T-helper 17 cell (primary cell): ENCODE measurements at regions not wholly inside any gene's neighbourhood (a gene's known extent, or its start where the extent isn't known, plus 50 kb on each side); places are given as distances from the start of the nearest gene placed in this dataset.
"Not testable (repeated sequence)": the region's sequence is repeated elsewhere in the genome, so short reads cannot be mapped to it uniquely, and the experiment has no call there.

Experiments used
- ATAC-seq: fragments of 150-1000 bp; cut with Tn5 transposase; 2 replicates; pipeline ENCODE4 v1.10.0; 2021; ENCODE audit warnings: mild to moderate bottlenecking, moderate library complexity
- DNase-seq, 3 donors: peaks; one replicate each; pipeline versions ENCODE4 v3.0.0 to v3.0.0-alpha.2; 2020 to 2021
- H3K9me3 ChIP-seq: one replicate; pipeline ENCODE4 v1.7.0; 2013; ENCODE audit warnings: low read length, mild to moderate bottlenecking; ENCODE audit not compliant: control insufficient read depth, poor library complexity, severe bottlenecking
- H3K27ac Mint-ChIP-seq: one replicate; pipeline ENCODE4 v1.8.0; 2022; ENCODE audit warnings: mild to moderate bottlenecking, moderate library complexity, mixed read lengths
- H3K27me3 Mint-ChIP-seq: one replicate; pipeline ENCODE4 v1.8.0; 2022; ENCODE audit warnings: mixed read lengths
- H3K36me3 Mint-ChIP-seq: one replicate; pipeline ENCODE4 v1.8.0; 2022; ENCODE audit warnings: low read depth, mixed read lengths
- H3K4me1 Mint-ChIP-seq: one replicate; pipeline ENCODE4 v1.8.0; 2022; ENCODE audit warnings: mild to moderate bottlenecking, mixed read lengths
- H3K4me3 Mint-ChIP-seq: one replicate; pipeline ENCODE4 v1.8.0; 2022; ENCODE audit warnings: mild to moderate bottlenecking, moderate library complexity, mixed read lengths

DNA sequence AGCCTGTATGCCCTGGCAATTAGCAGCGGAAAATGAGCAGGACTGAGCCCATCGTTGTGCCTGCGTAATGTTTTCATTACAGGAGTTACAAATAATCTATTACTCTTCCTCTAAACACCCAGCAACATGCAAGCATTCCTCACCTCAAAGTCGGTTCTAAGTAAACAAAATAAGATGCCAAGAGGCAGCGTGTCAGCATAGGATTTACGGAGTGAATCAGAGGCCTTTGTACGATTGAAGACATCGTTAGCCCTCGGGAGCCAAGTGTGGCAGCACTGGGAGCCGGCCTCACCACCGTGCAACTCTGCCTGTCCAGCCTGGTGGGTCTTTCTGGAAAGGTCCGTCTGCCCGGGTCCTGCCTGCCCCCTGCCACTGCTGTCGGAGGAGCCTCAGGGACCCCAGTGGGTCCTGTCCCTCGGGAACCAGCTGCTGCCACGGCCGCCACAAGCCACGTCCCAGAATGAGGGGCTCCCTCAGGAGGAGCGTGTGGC lies 80.1 kb upstream of the CTDP1 start:
- H3K4me1 Mint-ChIP-seq: peaks cover 5% of the 10 kb centered on the region
- no peaks in the 10 kb centered on the region for H3K9me3 ChIP-seq
- H3K36me3 Mint-ChIP-seq: no peaks in the 10 kb centered on the region
- no peak overlapping the region for H3K4me3 Mint-ChIP-seq
- ATAC-seq (no peak), DNase-seq (no peak)
- no peak overlapping the region for H3K27ac Mint-ChIP-seq
- peaks cover 36% of the 10 kb centered on the region for H3K27me3 Mint-ChIP-seq

DNA sequence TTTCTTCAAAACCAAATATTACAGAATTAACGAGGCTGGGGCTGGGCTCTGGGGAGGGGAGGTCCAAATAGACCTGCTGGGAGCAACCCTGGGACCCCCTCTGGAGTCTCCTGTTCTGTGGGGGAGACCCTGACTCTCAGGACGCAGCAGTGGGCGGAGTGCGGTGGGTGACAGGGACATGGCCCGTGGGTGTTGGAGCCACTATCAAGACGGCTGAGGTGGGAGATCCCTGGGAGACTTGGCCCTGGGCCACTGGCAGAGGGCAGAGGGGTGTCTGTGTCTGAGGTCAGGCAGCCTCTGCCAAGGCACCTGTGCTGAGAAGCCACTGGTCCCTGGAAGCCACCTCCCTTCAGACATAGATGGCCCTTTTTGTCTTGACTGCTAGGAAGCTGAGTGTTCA lies 79.5 kb upstream of the CTDP1 start:
- no peak for ATAC-seq
- no peak for DNase-seq
- H3K4me3 Mint-ChIP-seq: no peak overlapping the region
- peaks cover 5% of the 10 kb centered on the region for H3K4me1 Mint-ChIP-seq
- no peaks in the 10 kb centered on the region for H3K36me3 Mint-ChIP-seq
- no peak overlapping the region for H3K27ac Mint-ChIP-seq
- peaks cover 33% of the 10 kb centered on the region for H3K27me3 Mint-ChIP-seq
- H3K9me3 ChIP-seq: no peaks in the 10 kb centered on the region

DNA sequence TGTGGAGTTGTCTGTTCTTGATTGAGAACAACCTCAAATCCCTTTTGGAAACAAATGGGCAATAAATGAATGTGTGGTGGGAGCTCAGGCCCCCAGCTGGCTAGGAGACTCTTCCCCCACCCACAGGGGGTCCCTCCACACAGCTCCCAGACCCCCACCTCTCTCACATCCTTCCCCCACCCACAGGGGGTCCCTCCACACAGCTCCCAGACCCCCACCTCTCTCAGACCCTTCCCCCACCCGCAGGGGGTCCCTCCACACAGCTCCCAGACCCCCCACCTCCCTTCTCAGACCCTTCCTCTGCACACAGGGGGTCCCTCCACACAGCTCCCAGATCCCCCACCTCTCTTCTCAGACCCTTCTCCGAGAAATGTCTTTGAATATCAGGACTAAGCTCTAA lies 79.0 kb upstream of the CTDP1 start:
- ATAC-seq (no peak), DNase-seq (no peak)
- Mint-ChIP-seq H3K4me3 (no peak overlapping the region), H3K36me3 (no peaks in the 10 kb centered on the region), H3K27ac (peak overlapping the region; percentile 43), H3K27me3 (peaks cover 29% of the 10 kb centered on the region), H3K4me1 (peaks cover 5% of the 10 kb centered on the region)
- H3K9me3 ChIP-seq: no peaks in the 10 kb centered on the region

DNA sequence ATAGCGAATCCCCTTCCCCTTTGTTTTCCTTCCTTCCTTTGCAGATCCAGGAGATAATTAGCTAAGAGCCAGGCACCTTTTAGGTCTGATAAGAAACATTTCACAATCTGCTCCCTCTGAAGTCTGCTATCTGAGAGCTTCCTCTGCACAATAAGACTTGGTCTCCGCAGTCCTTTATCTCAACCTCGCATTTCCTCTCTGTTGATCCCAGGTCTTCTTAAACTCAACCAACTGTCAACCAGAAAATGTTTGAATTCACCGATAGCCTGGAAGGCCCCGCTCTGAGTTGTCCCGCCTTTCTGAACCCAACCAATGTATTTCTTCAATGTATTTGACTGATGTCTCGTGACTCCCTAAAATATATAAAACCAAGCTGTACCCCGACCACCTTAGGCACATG lies 78.4 kb upstream of the CTDP1 start:
- H3K4me3 Mint-ChIP-seq: no peak overlapping the region
- H3K27me3 Mint-ChIP-seq: peaks cover 24% of the 10 kb centered on the region
- no peaks in the 10 kb centered on the region for H3K9me3 ChIP-seq
- H3K4me1 Mint-ChIP-seq: peaks cover 5% of the 10 kb centered on the region
- peak overlapping the region; percentile 43 for H3K27ac Mint-ChIP-seq
- DNase-seq (no peak), ATAC-seq (no peak)
- no peaks in the 10 kb centered on the region for H3K36me3 Mint-ChIP-seq

DNA sequence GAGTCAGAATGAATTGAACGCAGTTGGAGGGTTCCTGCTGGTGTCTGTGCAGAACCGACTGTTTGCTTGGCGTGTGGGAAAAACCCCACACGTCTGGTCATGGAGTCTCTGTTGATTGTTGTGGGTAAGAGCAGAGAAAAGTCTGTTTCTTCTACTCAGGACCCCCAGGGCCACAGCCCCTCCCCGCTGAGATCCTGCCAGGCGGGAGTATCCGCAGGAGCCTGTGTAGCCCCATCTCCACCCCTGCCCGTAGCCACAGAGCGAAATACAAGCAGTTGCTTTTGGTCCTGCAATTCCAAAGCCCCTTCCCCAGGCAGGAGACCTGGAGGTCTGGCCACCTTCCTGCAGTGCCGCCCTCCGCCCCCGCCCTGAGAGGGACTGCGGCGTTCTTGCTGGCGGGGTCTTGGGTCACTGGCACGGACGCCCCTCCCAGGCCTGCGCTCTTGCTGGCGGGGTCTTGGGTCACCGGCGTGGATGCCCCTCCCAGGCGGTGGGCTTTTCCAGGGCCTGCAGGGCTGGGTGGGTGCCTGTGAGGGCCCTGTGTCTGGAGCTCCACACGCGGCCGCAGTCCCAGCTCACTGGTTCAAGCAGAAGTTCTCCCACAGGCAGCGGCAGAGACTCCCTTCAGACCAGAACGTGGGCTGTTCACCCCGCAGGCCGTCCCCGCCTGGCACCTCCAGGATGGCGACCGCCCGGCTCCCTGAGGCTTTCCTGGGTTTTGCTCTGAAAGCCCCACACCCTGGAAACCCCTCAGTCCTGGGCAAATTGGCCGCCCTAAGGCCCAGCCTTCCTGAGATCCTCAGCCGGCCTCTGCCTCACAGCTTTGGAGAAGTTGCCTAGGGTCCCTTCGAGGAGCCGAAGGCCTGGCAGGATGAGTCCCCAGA lies 76.0 kb upstream of the CTDP1 start:
- H3K9me3 ChIP-seq: no peaks in the 10 kb centered on the region
- Mint-ChIP-seq H3K4me3 (no peak overlapping the region), H3K36me3 (no peaks in the 10 kb centered on the region), H3K27me3 (peaks cover 21% of the 10 kb centered on the region), H3K4me1 (peaks cover 5% of the 10 kb centered on the region), H3K27ac (no peak overlapping the region)
- no peak for ATAC-seq
- DNase-seq: no peak

DNA sequence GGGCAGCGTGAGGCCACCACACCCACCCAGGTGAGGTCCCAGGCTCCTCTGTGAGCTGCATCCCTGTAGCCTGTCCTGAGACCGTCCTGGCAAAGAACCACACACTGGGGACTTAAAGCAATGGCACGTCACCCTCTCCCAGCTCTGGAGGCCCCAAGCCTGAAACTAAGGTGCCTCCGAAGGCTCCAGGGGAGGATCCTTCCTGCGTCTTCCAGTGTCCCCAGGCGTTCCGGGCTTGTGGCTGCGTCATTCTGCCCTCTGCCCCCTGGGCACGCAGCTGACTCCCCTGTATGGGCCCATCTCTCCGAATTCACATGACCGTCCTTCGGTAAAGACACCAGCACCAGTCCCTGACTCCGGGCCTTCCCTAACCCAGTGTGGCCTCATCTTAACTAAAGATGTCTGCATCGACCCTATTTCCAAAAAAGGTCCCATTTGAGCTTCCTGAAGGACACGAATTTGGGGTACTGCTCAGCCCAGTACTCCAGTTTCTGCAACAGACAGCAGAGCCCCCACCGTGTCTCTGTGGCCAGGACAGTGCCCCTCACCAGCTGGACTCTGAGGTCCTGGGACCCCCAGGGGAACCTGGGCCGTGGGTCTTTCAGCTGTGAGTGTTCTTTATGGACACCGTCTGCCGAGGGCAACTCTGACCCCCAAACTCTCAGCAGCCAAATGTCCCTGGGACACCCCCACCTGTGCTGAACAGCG lies 75.2 kb upstream of the CTDP1 start:
- no peak overlapping the region for H3K27ac Mint-ChIP-seq
- ATAC-seq: no peak
- no peaks in the 10 kb centered on the region for H3K36me3 Mint-ChIP-seq
- peaks cover 5% of the 10 kb centered on the region for H3K4me1 Mint-ChIP-seq
- H3K9me3 ChIP-seq: no peaks in the 10 kb centered on the region
- H3K27me3 Mint-ChIP-seq: peaks cover 22% of the 10 kb centered on the region
- no peak for DNase-seq
- no peak overlapping the region for H3K4me3 Mint-ChIP-seq

DNA sequence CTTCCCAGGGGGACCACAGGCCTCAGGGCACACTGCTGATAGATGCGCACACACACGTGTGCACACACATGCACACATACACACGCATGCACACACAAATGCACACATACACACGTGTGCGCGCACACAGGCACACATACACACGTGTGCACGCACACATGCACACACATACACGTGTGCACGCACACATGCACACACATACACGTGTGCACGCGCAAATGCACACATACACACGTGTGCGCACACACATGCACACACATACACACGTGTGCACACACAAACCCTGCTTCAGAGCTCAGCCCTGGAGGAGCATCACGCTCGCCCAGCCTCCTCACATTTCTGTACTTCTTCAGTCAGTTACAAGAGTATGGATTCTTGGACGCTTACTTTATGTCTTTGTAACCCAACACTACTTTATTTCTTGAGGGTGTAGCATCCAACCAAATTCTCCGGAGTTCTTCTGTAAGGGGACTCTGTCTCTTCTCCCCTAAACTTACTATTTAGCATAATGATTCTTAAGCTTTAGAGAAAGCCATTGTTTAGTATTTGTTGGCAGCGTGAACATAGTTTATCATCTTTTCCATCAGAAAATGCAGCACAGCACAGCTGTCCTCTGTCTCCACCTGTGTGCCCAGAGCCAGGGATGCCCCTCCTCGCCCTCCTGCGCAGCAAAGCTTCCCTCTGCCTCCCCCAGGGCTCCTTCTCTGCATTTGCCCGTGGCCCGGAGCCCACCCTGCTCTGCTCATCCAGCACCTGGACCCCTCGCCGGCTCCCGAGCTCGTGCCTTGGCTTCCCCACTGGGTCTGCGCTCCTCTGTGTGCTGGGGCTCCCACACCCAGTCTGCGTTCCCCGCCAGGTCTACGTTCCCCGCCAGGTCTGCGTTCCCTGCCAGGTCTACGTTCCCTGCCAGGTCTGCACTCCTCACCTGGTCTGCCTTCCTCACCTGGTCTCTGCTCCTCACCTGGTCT lies 74.4 kb upstream of the CTDP1 start:
- H3K27me3 Mint-ChIP-seq: peaks cover 22% of the 10 kb centered on the region
- no peak for DNase-seq
- peaks cover 5% of the 10 kb centered on the region for H3K4me1 Mint-ChIP-seq
- H3K9me3 ChIP-seq: no peaks in the 10 kb centered on the region
- no peaks in the 10 kb centered on the region for H3K36me3 Mint-ChIP-seq
- no peak overlapping the region for H3K27ac Mint-ChIP-seq
- H3K4me3 Mint-ChIP-seq: no peak overlapping the region
- no peak for ATAC-seq

DNA sequence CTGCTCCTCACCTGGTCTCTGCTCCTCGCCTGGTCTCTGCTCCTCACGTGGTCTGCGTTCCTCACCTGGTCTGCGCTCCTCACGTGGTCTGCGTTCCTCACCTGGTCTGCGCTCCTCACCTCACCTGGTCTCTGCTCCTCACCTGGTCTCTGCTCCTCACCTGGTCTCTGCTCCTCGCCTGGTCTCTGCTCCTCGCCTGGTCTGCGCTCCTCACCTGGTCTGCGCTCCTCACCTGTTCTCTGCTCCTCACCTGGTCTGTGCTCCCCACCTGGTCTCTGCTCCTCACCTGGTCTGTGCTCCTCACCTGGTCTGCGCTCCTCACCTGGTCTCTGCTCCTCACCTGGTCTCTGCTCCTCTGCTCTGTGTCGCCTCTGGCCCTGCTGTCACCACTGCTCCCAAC lies 73.5 kb upstream of the CTDP1 start:
- H3K4me1 Mint-ChIP-seq, H3K36me3 Mint-ChIP-seq, H3K27ac Mint-ChIP-seq, H3K9me3 ChIP-seq, DNase-seq, H3K4me3 Mint-ChIP-seq, ATAC-seq: not testable (repeated sequence)
- peaks cover 15% of the 10 kb centered on the region for H3K27me3 Mint-ChIP-seq

DNA sequence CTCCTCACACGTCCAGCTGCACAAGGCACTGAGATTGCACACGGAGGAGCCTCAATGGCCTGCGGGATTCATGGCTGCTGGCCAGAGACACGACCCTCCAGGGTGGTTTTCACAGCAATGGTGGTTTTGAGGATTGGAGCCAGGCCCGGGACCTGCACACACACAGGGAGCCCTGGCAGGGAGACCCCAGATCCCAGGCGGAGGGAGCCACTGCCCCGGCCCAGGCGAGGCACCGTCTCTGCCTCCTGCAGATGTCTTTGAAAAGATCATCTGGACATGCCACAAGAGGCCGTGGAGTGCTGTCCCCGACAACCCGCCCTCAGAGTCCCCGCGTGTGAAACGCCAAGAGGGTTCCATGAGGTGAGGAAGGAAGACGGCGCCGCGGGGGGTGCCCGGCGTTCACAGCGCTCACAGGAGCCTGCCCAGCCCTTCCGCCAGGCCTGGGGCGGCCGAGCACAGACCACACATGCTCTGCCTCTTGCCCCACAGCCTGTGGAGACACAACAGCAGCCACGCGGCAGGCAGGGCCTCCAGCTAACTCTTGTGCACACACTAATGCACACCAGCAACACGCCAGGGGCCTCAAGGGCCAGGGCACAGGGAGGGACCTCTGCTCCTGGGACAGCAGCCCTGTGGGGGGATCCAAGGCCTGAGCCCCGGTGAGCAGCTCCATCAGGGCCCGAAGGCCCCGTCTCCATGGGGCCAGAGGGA lies 72.8 kb upstream of the CTDP1 start:
- H3K36me3 Mint-ChIP-seq: no peaks in the 10 kb centered on the region
- no peaks in the 10 kb centered on the region for H3K4me1 Mint-ChIP-seq
- peaks cover 10% of the 10 kb centered on the region for H3K27me3 Mint-ChIP-seq
- DNase-seq: no peak
- H3K4me3 Mint-ChIP-seq: no peak overlapping the region
- no peaks in the 10 kb centered on the region for H3K9me3 ChIP-seq
- ATAC-seq: no peak
- H3K27ac Mint-ChIP-seq: no peak overlapping the region

GRCh38 chr18:79607361-79607952 lies 72.1 kb upstream of the CTDP1 start:
- Mint-ChIP-seq H3K27ac (no peak overlapping the region), H3K36me3 (no peaks in the 10 kb centered on the region), H3K4me1 (no peaks in the 10 kb centered on the region), H3K4me3 (no peak overlapping the region), H3K27me3 (peaks cover 10% of the 10 kb centered on the region)
- H3K9me3 ChIP-seq: no peaks in the 10 kb centered on the region
- no peak for ATAC-seq
- DNase-seq: no peak

DNA sequence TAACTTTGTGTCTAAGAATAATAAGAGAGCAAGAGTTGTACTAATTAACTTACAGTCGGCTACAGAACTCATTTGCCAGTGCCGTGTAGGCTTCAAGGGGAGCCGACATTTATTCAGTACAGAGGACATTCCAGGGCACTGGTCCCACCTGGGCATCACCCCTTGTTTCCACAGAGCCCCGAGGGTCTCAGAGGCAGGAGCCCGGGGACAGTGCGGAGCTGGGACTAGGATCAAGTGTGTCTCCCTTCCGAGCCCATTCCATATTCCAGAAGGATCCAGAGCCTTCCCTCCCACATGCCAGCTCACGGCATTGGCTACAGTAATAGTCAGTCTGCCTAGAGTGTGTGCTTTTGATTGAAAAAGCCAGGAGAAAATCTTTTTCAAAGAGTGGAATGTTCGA lies 71.5 kb upstream of the CTDP1 start:
- Mint-ChIP-seq H3K36me3 (no peaks in the 10 kb centered on the region), H3K4me3 (no peak overlapping the region), H3K27me3 (peaks cover 10% of the 10 kb centered on the region), H3K4me1 (no peaks in the 10 kb centered on the region), H3K27ac (no peak overlapping the region)
- no peak for DNase-seq
- no peak for ATAC-seq
- H3K9me3 ChIP-seq: no peaks in the 10 kb centered on the region

DNA sequence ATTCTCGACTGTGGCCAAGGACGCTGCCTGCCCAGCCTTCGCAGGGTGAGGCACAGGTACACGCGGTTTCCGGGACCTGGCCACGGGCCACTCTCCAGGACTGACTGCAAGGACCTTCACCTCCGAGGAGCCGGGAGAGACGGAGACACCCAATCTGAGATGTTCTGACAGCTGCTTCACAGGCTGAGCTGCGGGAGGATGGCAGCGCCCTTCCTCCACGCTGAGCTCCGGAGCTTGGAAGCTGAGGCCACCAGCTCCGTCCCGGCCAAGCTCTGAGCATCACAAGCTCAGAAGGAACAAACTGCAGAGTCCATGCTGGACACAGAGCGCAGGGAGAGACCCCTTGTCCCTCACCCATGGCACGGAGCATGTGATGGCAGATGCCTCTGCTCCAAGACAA lies 71.1 kb upstream of the CTDP1 start:
- H3K27me3 Mint-ChIP-seq: peaks cover 10% of the 10 kb centered on the region
- H3K4me1 Mint-ChIP-seq: no peaks in the 10 kb centered on the region
- no peaks in the 10 kb centered on the region for H3K36me3 Mint-ChIP-seq
- H3K4me3 Mint-ChIP-seq: no peak overlapping the region
- peak overlapping the region; percentile 29 for H3K27ac Mint-ChIP-seq
- DNase-seq (no peak), ATAC-seq (no peak)
- H3K9me3 ChIP-seq: no peaks in the 10 kb centered on the region
